ENCODE measurements at regions not wholly inside any gene's neighbourhood (a gene's known extent, or its start where the extent isn't known, plus 50 kb on each side); places are given as distances from the start of the nearest gene placed in this dataset.

DNA sequence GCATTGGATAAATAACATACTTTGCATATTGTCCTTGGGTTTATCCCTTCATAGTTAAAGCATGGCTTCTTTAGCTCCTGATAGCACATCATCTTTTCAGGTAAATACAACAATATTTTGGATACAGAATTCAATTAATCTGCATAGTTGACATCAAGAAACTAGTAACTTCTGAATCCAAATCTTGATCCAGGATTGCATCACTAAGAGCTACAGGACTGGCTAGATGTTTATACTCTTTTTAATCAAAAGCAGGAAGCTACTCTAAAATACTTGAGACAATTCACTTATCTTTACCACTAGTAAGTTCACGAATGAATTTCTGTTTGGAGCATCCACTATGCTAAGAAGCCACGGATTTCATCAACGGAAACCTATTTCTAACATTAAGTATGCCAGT lies 54.2 kb upstream of the SLC44A3 start:
- TF ChIP-seq FOXA1 (IDR thresholded peaks at IDR 0.05) = no peak
- TF ChIP-seq SP1 (IDR thresholded peaks at IDR 0.05) = no peak
- TF ChIP-seq NFRKB (IDR thresholded peaks at IDR 0.05) = no peak
- TF ChIP-seq HDGF (IDR thresholded peaks at IDR 0.05; ENCODE audit: borderline replicate concordance) = no peak
- no peak for TF ChIP-seq ARNT (IDR thresholded peaks at IDR 0.05)
- TF ChIP-seq SUZ12 (IDR thresholded peaks at IDR 0.05) = no peak
- no peak for TF ChIP-seq ELF4 (IDR thresholded peaks at IDR 0.05)
- TF ChIP-seq LEF1 (IDR thresholded peaks at IDR 0.05; ENCODE audit: borderline replicate concordance) = no peak
- TF ChIP-seq L3MBTL2 (conservative IDR thresholded peaks at IDR 0.05) = no peak
- TF ChIP-seq TARDBP (IDR thresholded peaks at IDR 0.05) = no peak
- no peak for TF ChIP-seq BHLHE40 (IDR thresholded peaks at IDR 0.05; ENCODE audit: borderline replicate concordance)
